ENCODE measurements at regions not wholly inside any gene's neighbourhood (a gene's known extent, or its start where the extent isn't known, plus 50 kb on each side); places are given as distances from the start of the nearest gene placed in this dataset.

DNA sequence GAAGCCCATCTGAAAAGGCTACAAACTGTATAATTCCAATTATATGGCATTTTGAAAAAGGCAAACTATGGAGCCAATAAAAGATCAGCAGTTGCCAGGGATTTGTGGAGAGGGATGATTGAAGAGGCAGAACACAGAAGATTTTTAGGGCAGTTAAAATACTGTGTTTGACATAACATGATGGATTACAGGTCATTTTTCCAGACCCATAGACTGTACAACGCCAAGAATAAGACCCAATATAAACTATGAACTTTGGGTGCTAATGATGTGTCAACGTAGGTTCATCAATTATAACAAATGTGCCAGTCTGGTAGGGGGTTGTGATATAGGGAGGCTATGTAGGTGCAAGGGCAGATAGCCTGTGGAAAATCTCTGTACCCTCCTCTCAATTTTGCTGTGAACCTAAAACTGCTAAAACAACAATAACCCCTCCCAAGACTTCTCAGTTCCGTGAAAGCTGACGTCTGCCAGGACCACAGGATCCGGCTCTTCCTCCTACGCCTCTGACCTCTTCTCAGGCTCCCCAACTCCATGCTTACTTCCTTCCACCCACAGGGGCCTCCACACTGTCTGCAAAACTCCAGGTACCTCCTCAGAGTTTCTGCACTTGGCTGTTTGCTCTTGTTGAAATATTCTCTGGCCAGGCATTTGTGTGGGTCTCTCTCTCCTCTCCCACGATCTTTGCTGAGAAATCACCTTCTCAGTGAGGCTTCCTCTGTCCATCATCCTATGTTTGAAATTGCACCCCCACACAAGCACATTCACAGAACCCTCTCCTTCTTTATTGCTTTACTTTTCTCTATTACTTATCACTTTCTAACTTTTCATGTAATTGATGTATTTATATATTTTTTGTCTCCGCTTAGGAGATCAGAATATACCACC is 131.4 kb downstream of the BBS10 start:
- no peak for DNase-seq

DNA sequence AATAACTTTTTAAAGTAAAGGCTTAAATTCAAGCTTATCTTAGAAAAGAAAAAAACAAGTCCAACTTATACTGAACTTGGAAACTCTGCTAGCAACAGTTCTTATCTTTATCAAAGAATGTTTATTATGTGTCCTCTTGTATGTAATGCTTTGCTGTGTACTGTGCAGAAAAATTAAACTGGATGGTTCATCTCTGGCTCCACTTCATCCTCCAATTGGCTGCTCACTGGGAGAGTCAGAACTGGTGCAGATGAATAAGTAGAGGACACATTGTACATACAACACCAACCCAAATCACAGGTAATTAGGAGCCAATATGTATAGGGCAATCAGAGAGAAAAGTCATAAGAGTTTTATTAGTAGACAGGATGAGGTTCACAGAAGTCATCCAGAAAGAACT is 123.6 kb upstream of the NAP1L1 start:
- DNase-seq: no peak

DNA sequence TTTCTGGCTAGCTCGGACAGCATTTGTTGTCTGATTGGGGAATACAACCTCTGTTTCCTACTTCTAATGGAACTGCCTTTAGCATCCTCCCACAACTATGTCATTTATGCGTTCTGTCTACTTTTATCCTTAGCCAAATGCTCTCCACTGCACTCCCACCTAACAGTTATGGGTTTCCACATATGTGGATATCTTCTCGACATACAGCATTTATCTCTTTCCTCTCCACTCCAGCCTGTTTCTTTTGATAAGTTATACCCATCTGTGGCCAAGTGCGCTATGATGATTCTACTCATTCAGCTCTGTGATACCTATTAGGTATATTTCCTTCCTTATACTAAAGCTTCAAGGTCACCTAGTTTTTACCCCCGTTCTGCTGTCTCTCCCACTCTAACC is 122.2 kb upstream of the NAP1L1 start:
- no peak for DNase-seq

DNA sequence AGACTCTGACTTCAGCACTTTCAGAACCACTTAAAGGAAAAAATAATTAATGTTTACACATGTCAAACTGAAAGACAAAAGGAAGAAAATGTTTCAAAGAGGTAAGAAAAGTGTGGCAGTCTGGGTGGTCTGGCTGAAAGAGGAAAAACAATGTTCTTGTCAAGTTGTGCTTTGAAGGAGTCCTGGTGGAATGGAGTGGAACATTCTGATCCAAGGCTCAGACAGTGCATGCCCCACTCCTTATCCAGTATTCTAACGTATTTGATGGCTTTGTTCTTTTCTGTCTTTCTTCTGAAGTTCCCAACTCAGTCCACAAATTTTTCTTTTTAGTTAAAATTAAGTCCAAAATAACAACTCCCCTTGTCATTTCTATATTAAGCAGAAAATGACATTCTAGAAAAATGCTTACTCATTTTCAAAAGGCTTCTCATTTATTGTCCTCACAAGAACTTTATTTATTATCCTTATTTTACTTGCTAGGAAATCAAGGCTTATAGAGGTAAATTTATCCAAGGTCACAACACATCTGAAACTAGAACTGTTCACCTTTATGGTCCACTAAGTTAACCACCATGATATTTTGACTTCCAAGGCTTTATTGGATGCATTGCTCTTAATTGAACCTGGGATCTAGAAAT is 121.7 kb upstream of the NAP1L1 start:
- DNase-seq: no peak

DNA sequence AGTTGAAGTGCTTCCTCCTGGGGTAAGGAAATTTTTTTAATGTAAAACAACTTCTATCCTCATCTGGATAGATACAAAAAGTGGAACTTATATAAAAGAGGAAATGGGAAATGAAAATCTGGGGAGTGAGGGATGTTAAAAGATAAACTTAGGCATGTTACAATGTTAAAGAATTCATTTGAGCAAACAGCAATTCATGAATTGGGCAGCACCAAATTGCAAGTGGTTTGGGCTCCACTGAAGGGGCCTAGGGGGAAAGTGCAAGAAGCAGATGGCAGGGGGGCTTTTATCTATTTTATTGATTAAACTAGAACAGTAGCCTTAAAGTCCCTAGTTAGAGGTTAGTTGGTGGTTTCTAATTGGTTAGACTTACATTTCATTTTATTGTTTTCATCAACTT is 118.1 kb upstream of the NAP1L1 start:
- DNase-seq: no peak

DNA sequence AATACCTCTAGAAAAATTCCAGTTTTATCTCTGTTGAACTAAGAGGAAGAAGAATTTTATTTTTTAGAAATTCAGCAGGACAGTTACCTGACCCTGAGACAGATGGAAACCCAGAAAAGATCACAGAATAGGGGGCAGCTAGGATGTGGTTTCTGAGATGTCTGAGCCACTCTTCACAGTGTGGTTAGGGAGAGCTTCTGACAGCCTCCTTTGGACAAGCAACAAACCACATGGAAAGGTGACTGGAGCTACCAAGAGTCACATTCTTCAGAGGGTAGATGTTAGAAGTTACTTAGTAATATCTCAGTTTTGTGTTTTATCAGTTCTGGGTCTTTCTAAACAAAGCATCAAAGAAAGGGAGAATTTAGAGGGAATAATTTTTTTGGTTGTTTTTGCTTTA is 117.3 kb upstream of the NAP1L1 start:
- no peak for DNase-seq

DNA sequence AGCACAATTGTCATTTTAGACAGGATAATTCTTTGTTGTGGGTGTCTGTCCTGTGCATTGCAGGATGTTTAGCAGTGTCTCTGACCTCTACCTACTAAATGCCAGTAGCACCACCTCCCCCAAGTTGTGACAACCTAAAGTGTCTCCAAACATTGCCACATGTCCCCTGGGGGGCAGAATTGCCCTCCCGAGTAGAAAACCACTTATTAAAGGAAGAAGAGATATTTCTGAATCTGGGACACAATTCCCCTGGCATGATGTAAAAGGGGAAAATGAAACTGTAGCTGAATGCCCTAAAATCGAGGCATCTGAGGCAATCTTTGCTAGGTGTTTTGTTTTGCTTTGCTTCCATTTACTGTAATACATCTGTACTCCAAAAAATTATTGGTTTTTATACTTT is 116.8 kb upstream of the NAP1L1 start:
- DNase-seq: no peak

DNA sequence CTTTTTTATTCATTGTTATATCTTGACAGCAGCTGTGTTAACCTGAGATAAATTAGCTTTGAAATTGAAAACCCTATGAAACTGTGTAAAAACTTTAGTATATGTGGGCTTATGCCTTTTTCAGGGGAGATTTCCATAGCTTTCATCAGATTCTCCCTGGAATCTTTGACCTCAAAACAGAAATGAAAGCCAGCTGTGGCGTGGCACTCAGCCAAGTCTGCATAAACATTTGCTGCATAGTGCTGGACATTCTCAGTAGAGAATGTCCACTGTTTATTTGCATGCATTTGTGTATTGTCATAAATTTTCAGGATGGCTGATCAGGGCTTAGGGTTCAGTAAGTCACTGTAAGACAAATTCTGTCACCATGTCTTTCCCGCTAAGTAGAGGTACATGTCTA is 115.3 kb upstream of the NAP1L1 start:
- DNase-seq: no peak

DNA sequence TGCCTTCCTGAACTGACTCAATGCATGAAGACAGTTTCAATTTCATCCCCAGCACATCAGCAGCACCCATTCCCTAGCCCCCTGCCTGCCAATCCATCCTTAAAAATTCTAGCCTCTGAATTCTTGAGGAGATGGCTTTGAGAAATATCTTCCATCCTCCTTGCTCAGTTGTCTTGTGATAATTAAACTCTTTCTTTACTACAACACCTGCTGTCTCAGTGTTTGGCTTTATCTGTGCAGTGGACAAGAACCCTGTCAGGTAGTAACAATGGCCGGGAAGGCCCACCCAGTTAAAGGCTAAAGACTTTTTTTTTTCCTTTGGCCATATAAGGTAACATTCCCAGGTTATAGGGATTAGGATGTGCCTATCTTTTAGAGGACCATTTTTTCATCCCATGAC is 114.4 kb upstream of the NAP1L1 start:
- no peak for DNase-seq

DNA sequence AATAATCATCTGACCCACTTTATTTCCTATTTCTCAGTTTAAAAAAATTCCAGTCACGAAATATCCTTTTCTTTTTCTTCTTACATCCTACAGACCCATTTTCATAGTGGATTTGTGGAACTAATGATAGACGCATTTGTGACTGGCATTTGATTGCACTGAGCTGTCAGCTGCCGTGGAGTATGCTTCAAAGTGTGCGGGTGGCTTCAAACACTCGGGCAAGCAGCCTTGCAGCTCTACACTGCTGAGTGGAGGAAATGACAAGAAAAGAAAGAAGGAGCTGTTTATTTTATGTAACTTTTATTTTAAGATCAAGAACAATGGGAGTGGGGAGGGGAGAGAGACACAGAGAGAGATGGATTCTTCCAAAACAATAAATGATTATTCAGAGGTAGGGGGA is 112.8 kb upstream of the NAP1L1 start:
- no peak for DNase-seq

DNA sequence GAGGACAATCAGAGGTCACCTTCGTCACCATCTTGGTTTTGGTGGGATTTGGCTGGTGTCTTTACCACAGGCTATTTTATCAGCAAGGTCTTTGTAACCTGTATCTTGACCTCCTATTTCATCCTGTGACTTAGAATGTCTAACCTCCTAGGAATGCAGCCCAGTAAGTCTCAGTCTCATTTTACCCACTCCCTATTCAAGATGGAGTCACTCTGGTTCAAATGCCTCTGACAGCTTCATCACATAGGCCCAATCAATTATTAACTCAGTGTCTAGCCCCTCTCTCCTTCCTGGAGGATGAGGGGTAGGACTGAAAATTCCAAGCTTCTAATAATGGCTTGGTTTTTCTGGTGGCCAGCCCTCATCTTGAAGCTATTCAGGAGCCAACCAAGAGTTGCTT is 111.4 kb upstream of the NAP1L1 start:
- no peak for DNase-seq

DNA sequence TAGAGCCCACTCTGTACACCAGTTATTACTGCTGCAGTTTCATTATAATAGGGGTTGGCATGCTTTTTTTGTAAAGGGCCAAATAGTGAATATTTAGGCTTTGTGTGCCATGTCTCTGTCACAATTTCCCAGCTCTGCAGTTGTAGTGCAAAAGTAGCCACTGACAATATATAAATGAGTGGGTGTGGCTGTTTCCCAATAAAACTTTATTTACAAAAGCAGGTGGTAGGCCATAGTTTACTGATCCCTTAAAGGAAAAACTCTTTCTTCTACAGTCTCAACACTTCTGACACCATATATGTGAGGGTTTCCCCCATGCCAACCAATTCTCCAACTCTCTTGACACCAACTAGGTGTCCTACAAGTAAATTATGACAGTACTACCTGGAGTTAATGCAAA is 110.2 kb upstream of the NAP1L1 start:
- DNase-seq: no peak

DNA sequence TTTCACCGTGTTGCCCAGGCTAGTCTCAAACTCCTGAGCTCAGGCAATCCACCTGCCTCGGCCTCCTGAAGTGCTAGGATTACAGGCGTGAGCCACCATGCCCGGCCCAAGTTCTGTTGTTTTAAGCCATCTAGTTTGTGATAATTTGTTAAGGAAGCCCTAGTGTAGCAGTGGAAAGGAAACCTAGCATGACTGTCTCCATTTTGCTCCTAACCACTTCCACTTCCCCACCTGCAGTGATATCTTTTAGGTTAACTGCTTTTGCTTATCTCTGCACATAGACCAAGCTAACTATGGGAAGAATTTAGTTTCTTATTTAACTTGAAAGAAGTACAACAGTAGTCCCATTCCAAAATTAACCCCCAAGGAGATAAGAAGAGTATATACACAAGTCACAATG is 109.5 kb upstream of the NAP1L1 start:
- no peak for DNase-seq

DNA sequence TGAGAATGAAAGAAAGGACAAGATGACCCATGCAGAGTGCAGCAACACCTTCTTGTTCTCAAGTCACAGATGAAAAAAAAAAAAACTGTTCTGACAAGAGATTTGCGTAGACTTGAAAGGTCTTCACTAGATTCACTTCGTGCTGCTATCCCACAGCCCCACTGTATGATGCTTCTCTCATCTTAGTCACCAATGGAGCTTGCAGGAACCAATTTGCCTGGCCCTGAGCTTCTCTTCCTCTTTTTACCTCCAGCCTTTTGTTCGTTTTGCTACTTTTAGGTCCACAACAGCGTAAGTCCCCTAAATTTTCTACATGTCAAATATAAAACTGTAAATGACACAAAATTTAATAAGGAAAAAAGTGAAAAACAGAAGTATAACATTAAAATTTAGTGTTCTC is 107.9 kb upstream of the NAP1L1 start:
- no peak for DNase-seq

DNA sequence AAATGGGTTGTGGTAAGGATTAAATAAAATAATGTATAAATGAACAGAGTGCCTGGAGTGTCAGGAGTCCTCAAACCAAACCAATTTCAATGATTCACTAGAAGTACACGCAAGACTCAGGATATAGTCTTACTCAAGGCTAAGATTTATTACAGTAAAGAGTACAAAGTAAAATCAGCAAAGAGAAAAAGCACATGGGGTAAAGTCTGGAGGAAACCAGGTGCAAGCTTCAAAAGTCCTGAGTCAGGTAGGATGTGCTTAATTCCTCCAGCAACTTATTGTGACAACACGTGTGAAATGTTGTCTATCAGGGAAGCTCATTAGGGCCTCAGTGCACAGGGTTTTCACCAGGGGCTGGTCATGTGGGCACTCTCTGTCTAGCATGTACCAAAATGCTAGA is 105.8 kb upstream of the NAP1L1 start:
- DNase-seq: no peak

DNA sequence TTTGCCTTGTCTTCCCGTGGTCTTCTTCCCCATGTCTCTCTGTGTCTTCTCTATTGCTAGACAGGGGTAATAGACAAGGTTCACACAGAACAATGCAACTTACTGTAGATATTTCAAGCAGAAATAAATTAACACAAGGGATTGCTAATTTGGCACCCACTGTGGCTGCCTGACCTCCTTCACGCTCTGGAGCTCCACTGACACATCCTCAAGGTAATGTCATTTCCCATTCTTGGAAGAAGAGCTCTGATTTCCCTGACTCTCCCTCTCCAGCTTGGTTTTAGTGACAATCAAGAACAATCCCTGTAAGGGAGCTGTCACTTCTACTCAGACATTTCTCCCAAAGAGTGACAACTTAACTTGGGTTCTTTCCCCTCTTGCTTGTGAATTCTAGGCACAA is 105.4 kb upstream of the NAP1L1 start:
- no peak for DNase-seq

DNA sequence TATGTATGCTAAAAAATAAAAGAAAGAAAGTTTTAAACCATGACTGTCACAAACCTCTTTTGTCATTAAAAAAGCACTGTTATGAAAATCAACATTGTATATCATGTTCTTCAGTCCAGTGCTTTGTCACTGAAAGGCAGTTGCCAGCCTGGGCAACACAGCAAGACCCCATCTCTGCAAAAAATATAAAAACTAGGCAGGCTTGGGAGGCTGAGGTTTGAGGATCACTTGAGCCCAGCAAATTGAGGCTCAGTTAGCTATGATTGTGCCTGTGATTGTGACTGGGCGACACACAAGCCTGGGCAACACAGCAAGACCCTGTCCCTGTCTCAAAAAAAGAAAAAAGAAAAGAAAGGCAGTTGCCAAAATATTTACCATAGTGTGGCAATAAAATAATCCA is 102.7 kb upstream of the NAP1L1 start:
- DNase-seq: no peak

DNA sequence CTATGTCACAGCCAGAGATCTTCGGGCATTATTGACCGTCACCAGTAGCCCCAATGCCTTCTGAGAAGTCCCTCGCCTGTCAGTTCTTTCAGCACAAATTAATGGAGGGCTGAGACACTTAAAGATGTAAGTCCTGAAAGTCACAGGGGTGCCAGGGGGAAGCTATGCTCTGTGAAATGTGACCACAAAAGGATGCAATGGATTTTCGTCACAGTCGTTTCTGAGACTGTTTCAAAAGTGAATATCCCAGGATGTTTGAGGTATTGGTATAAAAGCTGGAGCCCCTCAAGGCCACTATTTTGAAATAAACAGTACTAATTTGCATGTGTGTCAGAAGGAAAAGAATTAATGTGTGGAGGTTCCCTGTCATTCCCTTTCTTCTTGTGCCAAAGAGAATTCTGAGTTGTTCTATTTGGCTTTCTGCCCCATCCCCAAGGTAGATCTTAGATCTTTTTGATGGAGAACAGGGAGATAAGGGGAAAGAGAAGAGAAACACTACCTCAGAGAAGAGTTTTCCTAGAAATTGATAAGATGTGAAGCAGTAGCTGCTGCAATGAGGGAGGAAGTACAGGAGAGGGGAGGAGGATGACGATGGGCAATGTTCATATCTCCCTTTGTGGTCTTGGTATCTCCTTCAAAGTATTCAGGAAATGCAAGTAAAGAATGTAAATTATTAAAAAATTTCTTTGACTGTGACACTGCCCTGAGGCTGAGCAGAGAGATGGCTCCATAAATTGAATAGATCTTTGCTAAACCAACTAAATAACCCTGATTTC is 101.8 kb upstream of the NAP1L1 start:
- DNase-seq: no peak

DNA sequence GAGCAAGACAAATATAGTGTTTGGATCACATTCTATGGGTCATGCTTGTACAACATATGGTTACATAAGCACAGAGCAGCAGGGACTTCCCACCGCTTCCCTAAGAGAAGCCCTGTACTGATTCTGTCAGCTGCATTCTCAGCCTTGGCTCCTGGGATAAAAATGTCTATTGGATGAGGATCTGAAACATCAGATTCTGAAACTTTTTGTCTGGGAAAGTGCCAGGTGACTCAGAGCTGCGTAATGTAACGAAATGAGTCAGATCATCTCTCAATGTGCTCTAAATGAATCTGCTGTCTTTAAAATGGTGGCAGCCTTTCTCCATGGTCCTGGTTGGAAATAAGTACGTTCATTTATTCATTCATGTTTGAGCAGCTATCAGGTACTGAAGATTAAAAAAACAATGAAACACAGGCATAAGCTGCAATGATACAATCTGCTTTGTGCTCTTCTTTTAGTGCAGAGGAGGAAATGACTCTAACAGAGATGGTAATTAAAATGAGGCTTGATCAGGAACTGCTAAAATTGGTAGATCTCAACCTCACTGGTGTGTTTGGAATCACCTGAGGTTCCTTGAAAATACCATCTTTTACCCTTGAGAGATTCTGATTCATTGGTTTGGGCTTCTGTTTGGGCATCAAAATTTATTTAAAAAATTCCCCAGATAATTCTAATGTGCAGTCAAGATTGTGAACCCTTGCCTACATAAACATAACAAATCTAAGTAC is 99.1 kb upstream of the NAP1L1 start:
- peak; percentile 10 to 22 for DNase-seq

DNA sequence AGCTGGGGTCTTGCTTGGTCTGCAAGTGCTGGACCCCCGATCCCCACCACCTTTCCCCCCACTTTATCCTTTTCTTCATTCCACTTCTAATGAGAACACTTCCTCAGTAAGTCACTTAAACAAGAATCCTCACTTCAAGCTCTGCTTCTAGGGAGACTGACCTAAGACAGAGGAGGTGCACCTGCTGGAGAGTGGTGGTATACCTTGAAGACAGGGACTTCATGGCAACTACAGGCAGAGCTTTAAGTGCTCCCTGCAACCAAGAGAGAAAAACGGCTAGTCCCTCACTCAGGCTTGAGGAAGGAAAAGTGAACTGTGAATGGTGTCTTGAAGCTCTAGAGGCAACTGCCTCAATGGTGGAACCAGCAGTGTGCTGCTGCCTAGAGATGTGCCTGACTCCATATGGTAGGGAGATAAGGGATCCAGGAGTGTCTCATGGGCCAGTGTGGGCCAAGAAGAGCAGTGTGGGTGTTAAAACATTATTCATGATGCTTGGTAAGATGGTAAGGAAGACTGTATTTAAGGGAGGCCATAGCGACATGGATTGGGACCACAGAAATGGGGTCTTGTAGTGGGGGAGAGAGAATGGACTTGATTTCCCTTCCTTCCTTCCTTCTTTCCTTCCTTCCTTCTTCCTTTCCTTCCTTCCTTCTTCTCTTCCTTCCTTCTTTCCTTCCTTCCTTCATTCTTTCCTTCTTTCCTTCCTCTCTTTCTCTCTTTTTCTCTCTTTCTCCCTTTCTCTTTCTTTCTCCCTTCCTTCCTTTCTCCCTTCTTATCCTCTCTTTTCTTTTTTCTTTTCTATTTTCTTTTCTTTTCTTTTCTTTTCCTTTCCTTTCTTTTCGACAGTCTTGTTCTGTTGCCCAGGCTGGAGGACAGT is 96.2 kb upstream of the NAP1L1 start:
- no peak for DNase-seq

DNA sequence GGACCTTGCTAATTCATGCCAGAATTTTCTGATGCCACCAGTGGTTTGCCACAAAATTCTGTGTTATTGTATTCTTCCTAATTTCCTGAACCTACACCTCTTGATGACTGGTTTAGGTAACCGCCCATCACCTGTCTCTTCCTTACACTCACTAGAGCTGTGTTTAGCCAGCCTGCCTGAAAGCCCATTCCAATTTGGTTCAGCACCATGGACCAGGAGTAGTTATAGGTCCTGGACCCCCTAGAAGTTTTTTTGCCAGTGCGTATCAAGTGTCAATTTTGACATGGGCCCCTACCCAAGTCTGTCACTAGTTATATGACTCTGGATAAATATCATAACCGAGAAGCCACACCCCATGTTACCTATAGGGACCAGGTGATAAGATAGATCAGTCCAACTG is 94.0 kb upstream of the NAP1L1 start:
- DNase-seq: no peak

DNA sequence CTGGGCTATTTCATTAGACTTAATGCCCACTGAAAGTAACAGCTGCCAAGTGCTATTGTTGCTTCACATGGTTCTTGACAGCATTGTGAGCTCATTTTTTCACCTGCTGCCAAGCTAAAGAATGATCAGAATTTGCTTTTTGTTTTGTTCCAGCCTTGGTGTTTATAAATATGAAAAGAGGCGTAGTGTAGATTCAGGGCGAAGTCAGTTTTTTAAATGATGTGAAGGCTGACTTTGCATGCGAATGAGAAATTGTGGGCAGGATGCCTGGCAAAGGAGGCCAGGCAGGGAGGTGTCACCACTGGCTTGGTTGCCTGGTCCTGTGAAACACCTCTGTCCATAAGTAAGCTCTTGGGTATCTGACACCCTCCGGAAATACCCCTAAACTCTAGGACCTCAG is 93.3 kb upstream of the NAP1L1 start:
- no peak for DNase-seq

Measured in CD4-positive, alpha-beta T cell treated with Interferon alpha-2 for 1 hour (primary cell).